GM18498 (cell line): ENCODE measurements at regions not wholly inside any gene's neighbourhood (a gene's known extent, or its start where the extent isn't known, plus 50 kb on each side); places are given as distances from the start of the nearest gene placed in this dataset.

Source experiments
- ATAC-seq: cut with Tn5 transposase; IDR thresholded peaks from one replicate; pipeline ENCODE4 v1.9.1; 2021; ENCODE audit warnings: mild to moderate bottlenecking, moderate library complexity; ENCODE audit not compliant: unreplicated experiment

GRCh38 chr13:61040181-61040580, 375.5 kb downstream of the PCDH20 start:
- no peak for ATAC-seq

- ATAC-seq: no peak
These were observed 376.3 kb downstream of the PCDH20 start for GRCh38 chr13:61039302-61039701.

GRCh38 chr13:61036715-61037114, 378.9 kb downstream of the PCDH20 start:
- ATAC-seq: no peak

- ATAC-seq: no peak
These were observed 385.2 kb downstream of the PCDH20 start for GRCh38 chr13:61030445-61030844.

GRCh38 chr13:61029064-61029463, 386.6 kb downstream of the PCDH20 start:
- ATAC-seq: no peak

- ATAC-seq: no peak
These were observed 391.6 kb downstream of the PCDH20 start for GRCh38 chr13:61024046-61024445.

GRCh38 chr13:61021838-61022237, 393.8 kb downstream of the PCDH20 start:
- no peak for ATAC-seq

GRCh38 chr13:61013796-61014195, 401.9 kb downstream of the PCDH20 start:
- ATAC-seq: no peak

GRCh38 chr13:61010358-61010757, 405.3 kb downstream of the PCDH20 start:
- ATAC-seq: no peak

- ATAC-seq: no peak
These were observed 413.0 kb downstream of the PCDH20 start for GRCh38 chr13:61002686-61003085.

- ATAC-seq: no peak
These were observed 425.5 kb downstream of the PCDH20 start for GRCh38 chr13:60990032-60990733.

- no peak for ATAC-seq
These were observed 429.3 kb downstream of the PCDH20 start for GRCh38 chr13:60986301-60986700.

- ATAC-seq: no peak
These were observed 434.2 kb downstream of the PCDH20 start for GRCh38 chr13:60981407-60981806.

- no peak for ATAC-seq
These were observed 439.3 kb downstream of the PCDH20 start for GRCh38 chr13:60976367-60976766.

GRCh38 chr13:60974296-60974695, 441.4 kb downstream of the PCDH20 start:
- no peak for ATAC-seq

GRCh38 chr13:60973529-60973928, 442.1 kb downstream of the PCDH20 start:
- no peak for ATAC-seq

GRCh38 chr13:60970736-60971135, 444.9 kb downstream of the PCDH20 start:
- ATAC-seq: no peak

GRCh38 chr13:60969656-60970055, 446.0 kb downstream of the PCDH20 start:
- ATAC-seq: no peak

- no peak for ATAC-seq
These were observed 456.2 kb downstream of the PCDH20 start for GRCh38 chr13:60959427-60959826.

GRCh38 chr13:60957816-60958215, 457.8 kb downstream of the PCDH20 start:
- ATAC-seq: no peak

GRCh38 chr13:60945396-60945795, 470.3 kb downstream of the PCDH20 start:
- no peak for ATAC-seq

- ATAC-seq: no peak
These were observed 470.8 kb downstream of the PCDH20 start for GRCh38 chr13:60944863-60945262.

- ATAC-seq: no peak
These were observed 471.6 kb downstream of the PCDH20 start for GRCh38 chr13:60944016-60944415.
